Spleen (tissue), 11 donors: ENCODE measurements at regions not wholly inside any gene's neighbourhood (a gene's known extent, or its start where the extent isn't known, plus 50 kb on each side); places are given as distances from the start of the nearest gene placed in this dataset.

ENCODE experiments used
- DNase-seq: peaks from one replicate; pipeline ENCODE4 v3.0.0-alpha.2; 2020
- H3K27ac ChIP-seq, 8 donors: fragments of 200-600 bp; sonication (generic) in 7 of 8; 1 replicate in 4 of 8; 2 replicates in 4 of 8; pipeline versions ENCODE4 v1.5.0 to v1.8.0; 2016 to 2021; ENCODE audit warnings: inconsistent platforms in 4 of 8, mild to moderate bottlenecking in 4 of 8, moderate library complexity in 1 of 8
- H3K27me3 ChIP-seq, 7 donors: fragments of 200-600 bp; sonication (generic) in 6 of 7; replicated peaks in 1 of 7; 1 replicate in 4 of 7; 2 replicates in 3 of 7; pipeline versions ENCODE4 v1.5.0 to v1.8.0; 2016 to 2021; ENCODE audit warnings: inconsistent platforms in 3 of 7, mild to moderate bottlenecking in 1 of 7
- H3K36me3 ChIP-seq, 6 donors: fragments of 200-600 bp; sonication (generic) in 5 of 6; 1 replicate in 4 of 6; 2 replicates in 2 of 6; pipeline versions ENCODE4 v1.5.0 to v1.8.0; 2016 to 2021; ENCODE audit warnings: inconsistent platforms in 2 of 6
- H3K4me1 ChIP-seq, 6 donors: fragments of 200-600 bp; sonication (generic) in 5 of 6; 1 replicate in 3 of 6; 2 replicates in 3 of 6; pipeline versions ENCODE4 v1.5.0 to v1.8.0; 2016 to 2021; ENCODE audit warnings: inconsistent platforms in 3 of 6
- H3K4me3 ChIP-seq, 8 donors: fragments of 200-600 bp; sonication (generic) in 7 of 8; 1 replicate in 4 of 8; 2 replicates in 4 of 8; pipeline versions ENCODE4 v1.5.0 to v1.8.0; 2016 to 2021; ENCODE audit warnings: inconsistent platforms in 4 of 8, mild to moderate bottlenecking in 4 of 8, moderate library complexity in 2 of 8
- H3K9me3 ChIP-seq, 8 donors: fragments of 200-600 bp; sonication (generic) in 7 of 8; 1 replicate in 4 of 8; 2 replicates in 4 of 8; pipeline versions ENCODE4 v1.5.0 to v1.8.0; 2016 to 2021; ENCODE audit warnings: inconsistent platforms in 4 of 8
- POLR2A ChIP-seq, 3 donors: fragments of 450-650 bp; IDR thresholded peaks; one replicate each; pipeline ENCODE4 v1.5.1; 2017; ENCODE audit warnings: antibody characterized with exemption in 3 of 3, mild to moderate bottlenecking in 1 of 3
- POLR2AphosphoS5 ChIP-seq, 3 donors: sonication (generic); formaldehyde crosslinking; IDR thresholded peaks; one replicate each; pipeline ENCODE4 v1.5.1; 2017; ENCODE audit warnings: antibody characterized with exemption in 3 of 3
- WGBS, 5 donors: extraction: QIAGEN DNeasy Blood & Tissue Kit in 3 of 5; methylation state at CpG; one replicate each; pipeline versions ENCODE4 v1.1.5 to v1.1.7; 2013 to 2018; 5-methylcytosine and 5-hydroxymethylcytosine counted together
- intact Hi-C: fragments of 100-400 bp; cut with DNase I; formaldehyde crosslinking; loops from one replicate; pipeline ENCODE4 v1.15.0; 2023; ENCODE audit warnings: low total_unique reads
- TF ChIP-seq, protein P1 (sequence below), 11 experiments: fragments of 200-600 bp in 7 of 11; fragments of 450-650 bp in 4 of 11; sonication (generic) in 4 of 11; IDR thresholded peaks in 8 of 11; conservative IDR thresholded peaks in 3 of 11; 1 replicate in 7 of 11; 2 replicates in 4 of 11; pipeline versions ENCODE4 v1.4.0 to v1.8.0; 2016 to 2021; ENCODE audit warnings: antibody characterized with exemption in 11 of 11, inconsistent platforms in 4 of 11, mild to moderate bottlenecking in 1 of 11
- donor health status: healthy with polysubstance abuse.
- donor health status: DM: no; HTN: no; CAD: no; lungs with moderate emphysema.
- donor health status: DM: no; HTN: no; CAD: no.
- donor health status: Bipolar disorder and iron deficiency.
- donor health status: healthy.
- donor health status: DM: no; HTN: no; CAD: no.
- donor health status: DM: yes; HTN: yes; CAD: no.

DNA sequence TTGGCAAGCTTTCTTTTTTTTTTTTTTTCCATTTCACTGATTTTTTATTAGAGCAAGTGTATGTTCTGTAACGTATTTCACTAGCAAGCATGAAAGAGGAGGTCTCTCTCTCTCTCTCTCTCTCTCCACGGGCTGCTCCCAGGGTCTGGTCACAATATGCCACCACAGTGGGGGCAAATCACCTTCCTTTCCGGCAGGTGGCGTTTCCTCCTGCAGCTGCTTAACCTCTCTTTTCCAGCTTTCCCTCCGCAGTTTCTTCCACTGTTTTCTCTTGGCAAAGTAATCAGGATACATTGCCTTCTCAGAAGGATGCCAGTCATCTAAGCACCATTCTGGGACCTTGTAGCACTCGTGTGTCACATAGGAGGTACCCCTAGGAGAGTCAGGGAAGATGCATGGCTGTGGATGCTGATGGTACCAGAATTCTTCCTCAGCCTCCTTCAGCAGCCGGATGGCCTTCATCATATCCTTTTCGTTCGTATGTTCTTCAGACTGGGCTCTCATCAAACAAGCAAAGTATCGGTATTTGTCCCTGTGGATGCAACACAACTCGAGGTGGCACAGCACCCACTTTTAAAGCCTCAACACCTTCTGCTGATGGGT is 197.3 kb upstream of the PODXL start:
- 44 to 55% (median 47%) methylated on average over 11 of the region's 11 CpGs for WGBS, 5 donors
- H3K4me3 ChIP-seq, result no peak overlapping the region
- peaks cover 0 to 22% (median 0%) of the 10 kb centered on the region in 7 donors for H3K27me3 ChIP-seq
- H3K27ac ChIP-seq, result no peak overlapping the region
- DNase-seq, result no peak
- intact Hi-C loops, result no loop called here
- TF ChIP-seq POLR2AphosphoS5 (IDR thresholded peaks at IDR 0.05) (no peak), POLR2A (IDR thresholded peaks at IDR 0.05) (no peak)
- TF ChIP-seq, protein P1, sequence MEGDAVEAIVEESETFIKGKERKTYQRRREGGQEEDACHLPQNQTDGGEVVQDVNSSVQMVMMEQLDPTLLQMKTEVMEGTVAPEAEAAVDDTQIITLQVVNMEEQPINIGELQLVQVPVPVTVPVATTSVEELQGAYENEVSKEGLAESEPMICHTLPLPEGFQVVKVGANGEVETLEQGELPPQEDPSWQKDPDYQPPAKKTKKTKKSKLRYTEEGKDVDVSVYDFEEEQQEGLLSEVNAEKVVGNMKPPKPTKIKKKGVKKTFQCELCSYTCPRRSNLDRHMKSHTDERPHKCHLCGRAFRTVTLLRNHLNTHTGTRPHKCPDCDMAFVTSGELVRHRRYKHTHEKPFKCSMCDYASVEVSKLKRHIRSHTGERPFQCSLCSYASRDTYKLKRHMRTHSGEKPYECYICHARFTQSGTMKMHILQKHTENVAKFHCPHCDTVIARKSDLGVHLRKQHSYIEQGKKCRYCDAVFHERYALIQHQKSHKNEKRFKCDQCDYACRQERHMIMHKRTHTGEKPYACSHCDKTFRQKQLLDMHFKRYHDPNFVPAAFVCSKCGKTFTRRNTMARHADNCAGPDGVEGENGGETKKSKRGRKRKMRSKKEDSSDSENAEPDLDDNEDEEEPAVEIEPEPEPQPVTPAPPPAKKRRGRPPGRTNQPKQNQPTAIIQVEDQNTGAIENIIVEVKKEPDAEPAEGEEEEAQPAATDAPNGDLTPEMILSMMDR (IDR thresholded peaks at IDR 0.05 in 8 of 11, conservative IDR thresholded peaks at IDR 0.05 in 3 of 11), result no peak
- no peaks in the 10 kb centered on the region for H3K36me3 ChIP-seq
- H3K4me1 ChIP-seq, result no peaks in the 10 kb centered on the region
- no peaks in the 10 kb centered on the region for H3K9me3 ChIP-seq

DNA sequence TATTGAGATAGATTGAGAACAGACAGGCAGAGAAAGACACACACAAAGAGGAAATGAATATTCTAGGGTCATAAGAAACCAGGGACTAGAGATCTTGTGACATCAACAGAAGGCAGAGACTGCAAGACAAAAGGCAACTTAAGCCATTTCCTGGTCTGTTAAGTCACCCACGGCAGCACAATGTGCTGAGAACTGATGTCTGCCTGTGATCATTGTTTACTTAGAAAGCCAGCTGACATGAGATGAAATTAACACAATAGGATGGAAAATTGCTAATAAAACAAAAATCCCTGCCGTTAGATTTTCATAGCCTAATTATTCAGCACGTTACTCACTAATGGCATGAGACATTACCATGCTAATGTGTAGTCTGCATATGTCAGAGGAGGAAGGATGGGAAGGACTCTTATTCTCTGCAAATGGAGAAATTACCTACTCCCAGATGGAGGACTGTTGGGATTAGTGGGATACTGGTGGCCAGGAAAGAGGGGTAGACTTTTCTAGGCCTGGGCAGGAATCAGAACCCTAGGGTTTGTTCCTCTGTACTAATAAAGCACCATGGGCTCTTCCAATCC is 191.3 kb upstream of the PODXL start:
- TF ChIP-seq POLR2AphosphoS5 (IDR thresholded peaks at IDR 0.05) (no peak), POLR2A (IDR thresholded peaks at IDR 0.05) (no peak)
- TF ChIP-seq, protein P1 (IDR thresholded peaks at IDR 0.05 in 8 of 11, conservative IDR thresholded peaks at IDR 0.05 in 3 of 11), result no peak
- H3K36me3 ChIP-seq, result no peaks in the 10 kb centered on the region
- no peak for DNase-seq
- no peak overlapping the region for H3K27ac ChIP-seq
- H3K4me1 ChIP-seq, result no peaks in the 10 kb centered on the region
- no peaks in the 10 kb centered on the region for H3K9me3 ChIP-seq
- H3K4me3 ChIP-seq, result no peak overlapping the region
- intact Hi-C loops, result no loop called here
- H3K27me3 ChIP-seq, result peaks cover 0 to 17% (median 0%) of the 10 kb centered on the region in 7 donors
- 7 to 29% (median 27%) methylated on average over 3 of the region's 3 CpGs for WGBS, 5 donors

DNA sequence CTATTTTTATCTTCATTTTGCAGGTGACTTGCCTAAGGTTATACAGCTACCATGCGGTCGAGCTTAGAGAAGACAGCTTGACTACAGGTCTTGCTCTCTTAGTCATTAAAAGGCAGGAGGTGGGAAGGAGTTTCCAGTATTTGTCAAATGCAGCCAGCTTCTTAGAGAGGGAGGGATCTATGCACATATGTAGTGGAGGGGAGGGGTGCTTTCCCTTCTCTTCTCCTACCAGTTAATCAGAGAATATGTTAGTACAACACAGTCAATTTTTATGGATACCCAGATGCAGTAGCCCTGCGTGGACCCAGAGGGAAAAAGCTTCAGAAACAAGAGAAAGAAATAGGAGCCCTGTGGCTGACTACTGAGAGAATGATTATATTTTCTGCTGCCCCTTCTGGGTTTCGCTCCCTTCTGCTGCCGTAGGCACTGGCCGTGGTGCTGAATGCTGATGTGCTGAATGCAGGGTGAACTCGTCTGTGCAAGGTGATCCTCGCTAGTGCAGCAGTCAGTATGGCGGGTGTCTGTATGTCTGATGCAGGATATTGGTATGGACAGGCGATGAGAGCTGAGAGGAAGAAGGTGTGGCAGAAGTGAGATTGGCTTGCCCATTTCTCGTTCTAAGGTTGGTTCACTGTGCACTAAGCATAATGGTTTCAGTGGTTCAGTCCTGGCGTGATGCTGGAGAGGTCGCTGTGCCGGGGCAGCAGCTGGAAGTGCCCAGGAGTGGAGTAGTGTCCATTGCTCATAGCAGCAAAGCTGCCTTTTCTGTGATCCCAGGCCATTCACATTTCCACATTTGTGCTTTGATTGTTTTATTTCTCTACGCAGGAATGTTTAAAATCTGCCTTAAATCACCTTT is 189.2 kb upstream of the PODXL start:
- Histone ChIP-seq H3K36me3 (no peaks in the 10 kb centered on the region), H3K4me1 (no peaks in the 10 kb centered on the region), H3K4me3 (no peak overlapping the region), H3K27ac (no peak overlapping the region), H3K27me3 (peaks cover 0 to 33% (median 0%) of the 10 kb centered on the region in 7 donors), H3K9me3 (no peaks in the 10 kb centered on the region)
- DNase-seq, result no peak
- 46 to 50% (median 47%) methylated on average over 15 of the region's 15 CpGs for WGBS, 5 donors
- intact Hi-C loops, result no loop called here
- no peak for TF ChIP-seq POLR2AphosphoS5 (IDR thresholded peaks at IDR 0.05)
- no peak for TF ChIP-seq POLR2A (IDR thresholded peaks at IDR 0.05)
- TF ChIP-seq, protein P1 (IDR thresholded peaks at IDR 0.05 in 8 of 11, conservative IDR thresholded peaks at IDR 0.05 in 3 of 11), result no peak

DNA sequence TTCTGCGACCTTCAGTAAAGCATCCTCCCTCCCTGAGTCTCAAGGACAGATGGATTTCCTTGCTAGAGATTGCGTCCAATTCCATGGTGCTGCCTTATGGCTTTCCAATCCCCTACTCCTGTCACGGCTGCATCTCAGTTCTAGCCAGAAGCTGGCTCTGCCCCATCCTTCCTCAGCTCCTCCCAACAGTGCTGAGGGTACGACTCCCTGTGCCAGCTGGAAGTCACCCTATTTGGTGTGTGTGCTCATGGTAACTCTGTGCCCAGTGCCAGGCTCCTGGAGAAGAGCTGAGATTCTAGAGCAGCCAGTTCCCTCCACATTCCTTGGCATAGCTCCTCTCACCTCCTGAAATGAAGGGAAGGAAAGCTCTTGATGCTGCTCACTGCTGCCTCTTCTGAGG is 185.0 kb upstream of the PODXL start:
- Histone ChIP-seq H3K9me3 (no peaks in the 10 kb centered on the region), H3K4me3 (no peak overlapping the region), H3K27ac (no peak overlapping the region), H3K27me3 (peaks cover 0 to 56% (median 0%) of the 10 kb centered on the region in 7 donors), H3K36me3 (no peaks in the 10 kb centered on the region), H3K4me1 (no peaks in the 10 kb centered on the region)
- WGBS, 5 donors, result 61 to 72% (median 63%) methylated on average over 4 of the region's 4 CpGs
- no peak for DNase-seq
- TF ChIP-seq POLR2A (IDR thresholded peaks at IDR 0.05) (no peak), POLR2AphosphoS5 (IDR thresholded peaks at IDR 0.05) (no peak)
- TF ChIP-seq, protein P1 (IDR thresholded peaks at IDR 0.05 in 8 of 11, conservative IDR thresholded peaks at IDR 0.05 in 3 of 11), result no peak
- intact Hi-C loops, result no loop called here
